Mesothelial cell of epicardium (in vitro differentiated cells): ENCODE measurements at regions not wholly inside any gene's neighbourhood (a gene's known extent, or its start where the extent isn't known, plus 50 kb on each side); places are given as distances from the start of the nearest gene placed in this dataset.
"Not testable (repeated sequence)": the region's sequence is repeated elsewhere in the genome, so short reads cannot be mapped to it uniquely, and the experiment has no call there.

ENCODE experiments used
- DNase-seq, 2 experiments: peaks; one replicate each; pipeline ENCODE4 v3.0.0; 2021; ENCODE audit warnings: low spot score in 2 of 2; ENCODE audit not compliant: unreplicated experiment in 2 of 2
- H3K27ac Mint-ChIP-seq: 2 replicates; pipeline ENCODE4 v1.8.0; 2021; ENCODE audit warnings: mixed read lengths
- H3K27me3 Mint-ChIP-seq: 2 replicates; pipeline ENCODE4 v1.8.0; 2021; ENCODE audit warnings: low read depth, mixed read lengths
- H3K36me3 Mint-ChIP-seq: 2 replicates; pipeline ENCODE4 v1.8.0; 2021; ENCODE audit warnings: mixed read lengths
- H3K4me1 Mint-ChIP-seq: 2 replicates; pipeline ENCODE4 v1.8.0; 2021; ENCODE audit warnings: mixed read lengths
- H3K4me3 Mint-ChIP-seq: 2 replicates; pipeline ENCODE4 v1.8.0; 2021; ENCODE audit warnings: mild to moderate bottlenecking, moderate library complexity, mixed read lengths
- H3K9me3 Mint-ChIP-seq: 2 replicates; pipeline ENCODE4 v1.8.0; 2021; ENCODE audit warnings: mixed read lengths
- TF ChIP-seq, protein P1 (sequence below): fragments of 200-600 bp; sonication (generic); IDR thresholded peaks from one replicate; pipeline ENCODE4 v1.5.0; 2021; ENCODE audit warnings: antibody characterized with exemption; ENCODE audit not compliant: unreplicated experiment

DNA sequence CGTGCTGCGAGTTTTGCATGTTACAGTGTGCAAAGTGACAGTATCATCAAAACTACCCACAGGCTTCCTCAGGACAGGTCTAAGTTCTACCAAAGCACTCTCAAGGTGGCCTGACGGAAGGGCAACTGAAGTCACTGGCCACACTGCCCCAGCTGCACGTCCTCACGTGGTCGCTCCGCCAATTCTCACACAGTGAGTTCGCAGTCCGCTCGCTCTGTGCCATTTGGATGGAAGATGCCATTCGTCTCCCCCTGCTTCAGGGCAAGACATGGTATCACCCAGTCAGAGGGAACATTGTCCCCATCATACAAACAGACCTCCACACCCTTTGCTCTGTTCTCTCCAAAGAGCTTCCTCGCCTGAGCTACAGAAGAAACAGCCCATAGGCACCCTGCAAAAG, 109.6 kb upstream of the COBL start:
- no peak for DNase-seq
- Mint-ChIP-seq H3K9me3 (no peaks in the 10 kb centered on the region), H3K4me1 (no peaks in the 10 kb centered on the region), H3K36me3 (no peaks in the 10 kb centered on the region), H3K27me3 (peaks cover 34% of the 10 kb centered on the region), H3K4me3 (no peak overlapping the region), H3K27ac (no peak overlapping the region)
- TF ChIP-seq, protein P1, sequence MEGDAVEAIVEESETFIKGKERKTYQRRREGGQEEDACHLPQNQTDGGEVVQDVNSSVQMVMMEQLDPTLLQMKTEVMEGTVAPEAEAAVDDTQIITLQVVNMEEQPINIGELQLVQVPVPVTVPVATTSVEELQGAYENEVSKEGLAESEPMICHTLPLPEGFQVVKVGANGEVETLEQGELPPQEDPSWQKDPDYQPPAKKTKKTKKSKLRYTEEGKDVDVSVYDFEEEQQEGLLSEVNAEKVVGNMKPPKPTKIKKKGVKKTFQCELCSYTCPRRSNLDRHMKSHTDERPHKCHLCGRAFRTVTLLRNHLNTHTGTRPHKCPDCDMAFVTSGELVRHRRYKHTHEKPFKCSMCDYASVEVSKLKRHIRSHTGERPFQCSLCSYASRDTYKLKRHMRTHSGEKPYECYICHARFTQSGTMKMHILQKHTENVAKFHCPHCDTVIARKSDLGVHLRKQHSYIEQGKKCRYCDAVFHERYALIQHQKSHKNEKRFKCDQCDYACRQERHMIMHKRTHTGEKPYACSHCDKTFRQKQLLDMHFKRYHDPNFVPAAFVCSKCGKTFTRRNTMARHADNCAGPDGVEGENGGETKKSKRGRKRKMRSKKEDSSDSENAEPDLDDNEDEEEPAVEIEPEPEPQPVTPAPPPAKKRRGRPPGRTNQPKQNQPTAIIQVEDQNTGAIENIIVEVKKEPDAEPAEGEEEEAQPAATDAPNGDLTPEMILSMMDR: no peak

DNA sequence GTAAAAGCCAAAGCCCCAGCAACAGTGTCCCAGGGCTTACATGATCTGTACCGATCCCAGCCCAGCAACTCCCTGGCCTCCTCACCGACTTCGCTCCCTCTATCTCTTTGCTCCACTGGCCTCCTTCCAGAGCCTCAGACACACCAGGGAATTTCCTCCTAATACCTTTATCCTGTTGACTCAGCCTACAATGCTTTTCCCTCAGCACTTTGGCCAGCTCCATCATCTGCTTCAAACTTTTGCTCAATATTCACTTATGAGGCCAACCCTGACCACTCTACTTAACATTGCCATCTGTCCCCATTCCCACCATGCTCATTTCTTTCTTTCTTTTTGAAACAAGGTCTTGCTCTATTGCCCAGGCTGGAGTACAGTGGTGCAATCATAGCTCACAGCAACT, 93.3 kb upstream of the COBL start:
- H3K27ac Mint-ChIP-seq, DNase-seq, H3K36me3 Mint-ChIP-seq, H3K4me3 Mint-ChIP-seq, H3K27me3 Mint-ChIP-seq, H3K4me1 Mint-ChIP-seq, H3K9me3 Mint-ChIP-seq: not testable (repeated sequence)

DNA sequence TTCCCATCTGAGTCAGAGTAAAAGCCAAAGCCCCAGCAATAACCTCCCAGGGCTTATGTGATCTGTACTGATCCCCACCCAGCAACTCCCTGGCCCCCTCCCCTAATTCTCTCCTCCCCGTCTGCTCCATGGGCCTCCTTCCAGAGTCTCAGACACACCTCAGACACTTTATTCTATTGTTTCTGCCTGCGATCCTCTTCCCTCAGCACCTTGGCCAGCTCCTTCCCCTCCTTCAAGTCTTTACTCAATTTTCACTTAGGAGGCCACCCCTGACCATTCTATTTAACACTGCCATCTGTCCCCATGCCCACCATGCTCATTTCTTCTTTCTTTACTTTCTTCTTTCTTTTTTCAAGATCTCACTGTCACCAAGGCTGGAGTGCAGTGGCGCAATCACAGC, 81.0 kb upstream of the COBL start:
- H3K9me3 Mint-ChIP-seq, H3K27ac Mint-ChIP-seq, H3K4me3 Mint-ChIP-seq, H3K4me1 Mint-ChIP-seq, H3K36me3 Mint-ChIP-seq: not testable (repeated sequence)
- peaks cover 16% of the 10 kb centered on the region for H3K27me3 Mint-ChIP-seq
- DNase-seq: peak in 1 of 2 experiments; percentile 54

DNA sequence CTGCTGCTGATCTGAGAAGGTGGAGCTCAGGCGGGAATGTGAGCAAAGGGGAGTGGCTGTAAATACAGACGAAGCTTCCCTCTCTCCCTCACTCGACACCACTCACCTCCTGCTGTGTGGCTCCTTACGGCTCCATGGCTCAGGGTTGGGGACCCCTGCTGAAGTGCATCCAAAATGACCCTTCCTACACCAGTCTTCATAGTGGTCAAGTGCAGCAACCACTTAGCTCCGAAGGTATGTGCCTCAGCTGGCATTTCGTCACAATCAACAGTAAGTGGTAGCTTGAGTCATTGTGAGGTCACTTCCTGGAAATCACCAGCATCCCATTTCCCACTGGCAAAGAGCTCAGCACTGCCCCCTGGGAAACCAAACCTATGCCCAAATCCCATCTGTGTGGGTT, 76.4 kb upstream of the COBL start:
- H3K36me3 Mint-ChIP-seq, H3K27me3 Mint-ChIP-seq, H3K4me3 Mint-ChIP-seq, DNase-seq, H3K27ac Mint-ChIP-seq, H3K4me1 Mint-ChIP-seq, H3K9me3 Mint-ChIP-seq: not testable (repeated sequence)

DNA sequence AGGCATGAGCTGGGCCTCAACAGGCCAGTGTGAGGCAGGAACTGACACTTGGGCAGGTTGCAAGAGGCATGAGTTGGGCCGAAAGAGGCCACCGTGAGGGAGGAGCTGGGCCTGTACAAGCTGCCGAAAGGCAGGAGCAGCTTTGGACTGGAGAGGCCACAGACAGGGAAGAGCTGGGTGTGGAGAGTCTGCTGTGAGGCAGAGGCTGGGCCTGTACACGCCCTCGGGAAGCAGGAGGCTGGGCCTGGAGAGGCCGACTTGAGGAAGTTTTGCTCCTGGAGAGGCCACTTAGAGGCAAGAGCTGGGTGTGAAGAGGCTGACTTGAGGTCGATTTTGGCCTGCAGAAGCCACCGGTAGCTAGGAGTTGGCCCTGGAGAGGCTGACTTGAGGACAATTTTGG, 73.3 kb upstream of the COBL start:
- DNase-seq, H3K4me3 Mint-ChIP-seq, H3K36me3 Mint-ChIP-seq, H3K4me1 Mint-ChIP-seq, H3K27ac Mint-ChIP-seq, H3K27me3 Mint-ChIP-seq, H3K9me3 Mint-ChIP-seq: not testable (repeated sequence)

DNA sequence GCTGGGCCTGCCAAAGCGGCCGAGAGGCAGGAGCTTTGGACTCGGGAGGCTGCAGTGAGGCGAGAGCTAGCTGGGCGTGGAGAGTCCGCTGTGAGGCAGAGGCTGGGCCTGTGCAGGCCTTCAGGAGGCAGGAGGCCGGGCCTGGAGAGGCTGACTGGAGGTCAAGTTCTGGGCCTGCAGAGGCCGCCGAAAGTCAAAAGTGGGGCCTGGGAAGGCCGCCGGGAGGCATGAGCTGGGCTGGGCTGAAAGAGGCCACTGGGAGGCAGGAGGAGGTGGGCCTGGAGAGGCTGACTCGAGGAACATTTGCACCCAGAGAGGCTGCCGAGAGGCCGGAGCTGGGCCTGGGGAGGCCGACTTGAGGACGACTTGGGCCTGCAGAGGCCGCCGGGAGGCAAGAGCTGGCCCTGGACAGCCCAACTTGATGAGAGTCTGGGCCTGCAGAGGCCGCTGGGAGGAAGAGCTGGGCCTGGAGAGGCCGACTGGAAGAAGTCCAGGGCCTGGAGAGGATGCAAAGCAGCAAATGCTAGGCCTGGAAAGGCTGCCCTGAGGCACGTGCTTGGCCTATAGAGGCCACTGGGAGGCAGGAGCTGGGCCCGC, 72.7 kb upstream of the COBL start:
- H3K9me3 Mint-ChIP-seq, H3K27ac Mint-ChIP-seq, DNase-seq, H3K27me3 Mint-ChIP-seq, H3K36me3 Mint-ChIP-seq, H3K4me3 Mint-ChIP-seq, H3K4me1 Mint-ChIP-seq: not testable (repeated sequence)

DNA sequence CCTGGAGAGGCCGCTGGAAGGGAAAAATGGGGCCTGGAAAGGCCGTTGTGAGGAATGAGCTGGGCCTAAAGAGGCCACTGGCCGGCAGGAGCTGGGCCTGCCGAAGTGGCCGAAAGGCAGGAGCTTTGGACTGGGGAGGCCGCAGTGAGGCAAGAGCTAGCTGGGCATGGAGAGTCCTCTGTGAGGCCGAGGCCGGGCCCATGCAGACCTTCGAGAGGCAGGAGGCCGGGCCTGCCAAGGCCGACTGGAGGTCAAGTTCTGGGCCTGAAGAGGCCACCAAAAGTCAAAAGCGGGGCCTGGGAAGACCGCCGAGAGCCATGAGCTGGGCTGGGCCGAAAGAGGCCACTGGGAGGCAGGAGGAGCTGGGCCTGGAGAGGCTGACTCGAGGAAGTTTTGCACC, 71.6 kb upstream of the COBL start:
- not testable (repeated sequence) for H3K27ac Mint-ChIP-seq, H3K36me3 Mint-ChIP-seq, H3K4me3 Mint-ChIP-seq, H3K27me3 Mint-ChIP-seq, H3K9me3 Mint-ChIP-seq, DNase-seq, H3K4me1 Mint-ChIP-seq

DNA sequence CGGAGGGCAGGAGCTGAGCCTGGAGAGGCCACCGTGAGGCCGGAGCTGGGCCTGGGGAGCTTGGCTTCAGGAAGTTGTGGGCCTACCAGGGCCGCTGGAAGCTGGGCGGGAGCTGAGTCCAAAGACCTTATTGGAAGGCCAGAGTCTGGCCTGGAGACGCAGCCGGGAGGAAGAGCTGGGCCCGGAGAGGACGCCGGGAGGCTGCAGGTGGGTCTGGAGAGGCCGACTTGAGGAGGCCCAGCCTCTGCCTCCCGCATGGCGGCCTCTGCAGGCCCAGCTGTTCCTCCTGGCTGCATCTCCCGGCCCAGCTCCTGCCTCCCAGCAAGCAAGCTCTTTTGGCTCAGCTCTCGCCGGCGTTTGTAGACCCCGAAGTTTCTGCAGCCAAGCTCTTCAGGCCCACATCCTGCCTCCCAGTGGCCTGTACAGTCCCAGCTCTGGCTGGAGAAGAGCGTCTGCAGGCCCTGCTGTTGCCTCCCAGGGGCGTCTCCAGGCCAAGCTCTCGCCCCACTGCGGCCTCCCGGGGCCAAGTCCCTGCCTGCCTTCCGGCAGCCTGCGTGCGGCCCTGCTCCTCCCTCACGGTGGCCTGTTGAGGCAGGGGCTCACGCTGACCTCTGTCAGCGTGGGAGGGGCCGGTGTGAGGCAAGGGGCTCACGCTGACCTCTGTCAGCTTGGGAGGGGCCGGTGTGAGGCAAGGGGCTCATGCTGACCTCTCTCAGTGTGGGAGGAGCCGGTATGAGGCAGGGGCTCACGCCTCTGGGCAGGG, 70.4 kb upstream of the COBL start:
- H3K36me3 Mint-ChIP-seq, H3K27ac Mint-ChIP-seq, DNase-seq, H3K4me3 Mint-ChIP-seq, H3K9me3 Mint-ChIP-seq, H3K27me3 Mint-ChIP-seq, H3K4me1 Mint-ChIP-seq: not testable (repeated sequence)

DNA sequence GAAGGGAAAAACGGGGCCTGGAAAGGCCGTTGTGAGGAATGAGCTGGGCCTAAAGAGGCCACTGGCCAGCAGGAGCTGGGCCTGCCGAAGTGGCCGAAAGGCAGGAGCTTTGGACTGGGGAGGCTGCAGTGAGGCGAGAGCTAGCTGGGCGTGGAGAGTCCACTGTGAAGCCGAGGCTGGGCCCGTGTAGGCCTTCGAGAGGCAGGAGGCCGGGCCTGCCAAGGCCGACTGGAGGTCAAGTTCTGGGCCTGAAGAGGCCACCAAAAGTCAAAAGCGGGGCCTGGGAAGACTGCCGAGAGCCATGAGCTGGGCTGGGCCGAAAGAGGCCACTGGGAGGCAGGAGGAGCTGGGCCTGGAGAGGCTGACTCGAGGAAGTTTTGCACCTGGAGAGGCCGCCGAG, 69.6 kb upstream of the COBL start:
- H3K4me1 Mint-ChIP-seq, H3K4me3 Mint-ChIP-seq, H3K9me3 Mint-ChIP-seq, H3K27ac Mint-ChIP-seq, H3K27me3 Mint-ChIP-seq, H3K36me3 Mint-ChIP-seq, DNase-seq: not testable (repeated sequence)

DNA sequence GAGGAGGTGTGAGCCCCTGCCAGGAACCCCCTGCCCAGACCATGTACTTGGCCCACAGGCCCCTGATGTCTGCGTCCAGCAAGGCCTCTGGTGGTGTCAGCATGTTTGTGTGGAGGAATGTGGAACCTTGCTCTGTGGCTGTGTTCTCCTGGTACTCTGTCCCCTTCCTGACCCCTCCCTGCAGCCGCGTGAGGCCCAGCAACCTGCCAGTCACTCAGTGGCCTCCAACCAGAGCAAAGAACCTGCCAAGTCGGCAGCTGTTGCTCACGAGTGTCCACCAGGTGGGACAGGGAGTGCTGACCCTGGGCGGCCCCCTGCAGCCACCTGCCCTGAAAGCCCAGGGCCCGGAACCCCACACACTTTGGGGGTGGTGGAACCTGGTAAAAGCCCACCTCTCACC, 65.6 kb upstream of the COBL start:
- not testable (repeated sequence) for H3K4me3 Mint-ChIP-seq, H3K36me3 Mint-ChIP-seq, DNase-seq, H3K27ac Mint-ChIP-seq, H3K9me3 Mint-ChIP-seq, H3K27me3 Mint-ChIP-seq, H3K4me1 Mint-ChIP-seq
